Spleen (tissue), 7 donors: ENCODE measurements at regions not wholly inside any gene's neighbourhood (a gene's known extent, or its start where the extent isn't known, plus 50 kb on each side); places are given as distances from the start of the nearest gene placed in this dataset.

Experiments
- CTCF ChIP-seq, 11 experiments: fragments of 200-600 bp in 7 of 11; fragments of 450-650 bp in 4 of 11; sonication (generic) in 4 of 11; IDR thresholded peaks in 8 of 11; conservative IDR thresholded peaks in 3 of 11; 1 replicate in 7 of 11; 2 replicates in 4 of 11; pipeline versions ENCODE4 v1.4.0 to v1.8.0; 2016 to 2021; ENCODE audit warnings: antibody characterized with exemption in 11 of 11, inconsistent platforms in 4 of 11, mild to moderate bottlenecking in 1 of 11
- POLR2AphosphoS5 ChIP-seq, 3 donors: sonication (generic); formaldehyde crosslinking; IDR thresholded peaks; one replicate each; pipeline ENCODE4 v1.5.1; 2017; ENCODE audit warnings: antibody characterized with exemption in 3 of 3
- donor health status: DM: no; HTN: no; CAD: no; lungs with moderate emphysema.
- donor health status: DM: no; HTN: no; CAD: no.
- donor health status: DM: no; HTN: no; CAD: no.

GRCh38 chrX:136931661-136932060 lies 51.1 kb upstream of the RBMX start:
- TF ChIP-seq POLR2AphosphoS5 (IDR thresholded peaks at IDR 0.05) = no peak
- TF ChIP-seq CTCF (IDR thresholded peaks at IDR 0.05 in 8 of 11, conservative IDR thresholded peaks at IDR 0.05 in 3 of 11) = no peak
